ENCODE measurements at regions not wholly inside any gene's neighbourhood (a gene's known extent, or its start where the extent isn't known, plus 50 kb on each side); places are given as distances from the start of the nearest gene placed in this dataset.

DNA sequence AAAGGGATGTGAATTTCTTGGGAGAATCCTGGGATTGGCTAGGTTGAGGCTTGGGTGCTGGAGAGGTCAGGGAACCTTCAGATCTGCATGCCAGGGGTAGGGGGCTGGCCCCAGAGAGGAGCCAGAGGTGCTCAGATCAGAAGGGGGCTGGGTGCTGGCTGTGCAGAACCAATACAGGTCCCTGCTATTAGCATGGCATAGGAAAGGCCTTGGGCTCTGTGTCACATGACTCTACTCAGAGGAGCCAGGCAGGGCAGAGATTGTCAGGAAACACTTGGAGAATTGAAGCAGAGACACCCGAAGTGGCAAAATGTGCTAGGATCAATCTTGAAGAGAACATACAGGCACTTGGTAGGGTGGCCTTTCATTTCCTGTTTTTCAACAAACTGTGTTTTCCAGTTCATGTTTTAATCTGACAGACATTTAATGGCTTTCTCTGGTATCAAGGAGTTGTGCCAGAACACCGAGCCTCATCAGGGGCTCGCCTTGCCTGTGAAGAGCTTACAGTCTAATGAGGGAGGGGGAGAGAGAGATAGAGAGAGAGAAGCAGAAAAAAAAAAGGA lies 498.9 kb downstream of the RPS24 start:
- H3K27me3 ChIP-seq (ENCODE audit: control insufficient read depth in 1 of 2, insufficient read depth in 2 of 2, low read length in 2 of 2), result no peaks in the 10 kb centered on the region
- no peaks in the 10 kb centered on the region for H3K9me3 ChIP-seq (ENCODE audit: control insufficient read depth in 2 of 2, insufficient read depth in 1 of 2, low read depth in 1 of 2, low read length in 1 of 2)
- no peak overlapping the region for H3K27ac ChIP-seq (ENCODE audit: low read depth in 2 of 2, low read length in 1 of 2)
- 77 to 82% methylated on average over 3 of the region's 3 CpGs for WGBS, 2 donors
- no peak overlapping the region for H3K4me3 ChIP-seq (ENCODE audit: low read depth in 1 of 2, low read length in 2 of 2)
- no peaks in the 10 kb centered on the region for H3K36me3 ChIP-seq (ENCODE audit: control insufficient read depth in 2 of 2, insufficient read depth in 2 of 2, low read length in 1 of 2)
- H3K4me1 ChIP-seq (ENCODE audit: control insufficient read depth in 2 of 2, insufficient read depth in 2 of 2, low read length in 1 of 2), result peaks cover 2% of the 10 kb centered on the region in 2 donors

DNA sequence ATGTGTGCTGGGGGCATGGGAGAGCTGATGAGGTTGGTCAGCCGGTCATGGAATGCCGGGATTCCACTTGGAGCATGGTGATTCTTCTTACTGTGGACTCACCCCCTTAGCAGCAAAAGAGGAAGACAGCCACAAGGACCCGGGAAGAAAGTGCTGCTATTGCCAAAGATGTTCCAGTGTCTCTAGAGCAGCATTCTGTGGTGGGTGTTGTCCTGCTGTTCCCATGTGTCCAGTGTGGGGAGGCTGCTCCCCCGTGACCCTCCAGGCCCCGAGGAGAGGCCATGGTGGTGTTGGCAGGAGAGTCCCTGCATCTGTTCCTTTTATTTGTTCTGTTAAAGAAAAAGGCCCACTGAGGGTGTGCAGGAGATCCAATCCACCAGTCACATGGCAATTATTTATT lies 499.4 kb downstream of the RPS24 start:
- H3K9me3 ChIP-seq (ENCODE audit: control insufficient read depth in 2 of 2, insufficient read depth in 1 of 2, low read depth in 1 of 2, low read length in 1 of 2), result no peaks in the 10 kb centered on the region
- no peaks in the 10 kb centered on the region for H3K36me3 ChIP-seq (ENCODE audit: control insufficient read depth in 2 of 2, insufficient read depth in 2 of 2, low read length in 1 of 2)
- 73 to 77% methylated on average over 5 of the region's 5 CpGs for WGBS, 2 donors
- peaks cover 2% of the 10 kb centered on the region in 2 donors for H3K4me1 ChIP-seq (ENCODE audit: control insufficient read depth in 2 of 2, insufficient read depth in 2 of 2, low read length in 1 of 2)
- H3K27ac ChIP-seq (ENCODE audit: low read depth in 2 of 2, low read length in 1 of 2), result no peak overlapping the region
- no peaks in the 10 kb centered on the region for H3K27me3 ChIP-seq (ENCODE audit: control insufficient read depth in 1 of 2, insufficient read depth in 2 of 2, low read length in 2 of 2)
- H3K4me3 ChIP-seq (ENCODE audit: low read depth in 1 of 2, low read length in 2 of 2), result no peak overlapping the region

DNA sequence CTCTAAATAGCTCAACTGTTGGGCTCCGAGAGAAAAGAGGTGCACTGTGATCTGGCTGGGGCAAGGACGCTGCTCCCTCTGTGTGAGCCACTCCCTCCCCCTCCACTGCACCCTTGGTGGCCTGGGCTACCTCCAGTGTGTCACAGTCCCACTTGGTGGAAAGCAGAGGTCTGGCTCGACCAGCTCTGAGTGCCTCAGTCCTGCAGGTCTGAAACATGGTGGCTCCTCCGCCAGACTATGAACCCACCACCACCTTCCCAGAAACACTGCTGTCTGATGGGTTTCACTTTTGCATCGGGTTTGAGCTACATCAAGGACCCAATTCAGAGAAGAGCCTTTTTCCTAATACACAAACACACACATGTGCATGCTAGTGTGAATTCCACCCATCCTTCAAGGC lies 500.1 kb downstream of the RPS24 start:
- no peaks in the 10 kb centered on the region for H3K27me3 ChIP-seq (ENCODE audit: control insufficient read depth in 1 of 2, insufficient read depth in 2 of 2, low read length in 2 of 2)
- H3K4me3 ChIP-seq (ENCODE audit: low read depth in 1 of 2, low read length in 2 of 2), result no peak overlapping the region
- H3K27ac ChIP-seq (ENCODE audit: low read depth in 2 of 2, low read length in 1 of 2), result no peak overlapping the region
- no peaks in the 10 kb centered on the region for H3K9me3 ChIP-seq (ENCODE audit: control insufficient read depth in 2 of 2, insufficient read depth in 1 of 2, low read depth in 1 of 2, low read length in 1 of 2)
- peaks cover 2% of the 10 kb centered on the region in 2 donors for H3K4me1 ChIP-seq (ENCODE audit: control insufficient read depth in 2 of 2, insufficient read depth in 2 of 2, low read length in 1 of 2)
- H3K36me3 ChIP-seq (ENCODE audit: control insufficient read depth in 2 of 2, insufficient read depth in 2 of 2, low read length in 1 of 2), result no peaks in the 10 kb centered on the region
- 87 to 92% methylated on average over 5 of the region's 5 CpGs for WGBS, 2 donors

DNA sequence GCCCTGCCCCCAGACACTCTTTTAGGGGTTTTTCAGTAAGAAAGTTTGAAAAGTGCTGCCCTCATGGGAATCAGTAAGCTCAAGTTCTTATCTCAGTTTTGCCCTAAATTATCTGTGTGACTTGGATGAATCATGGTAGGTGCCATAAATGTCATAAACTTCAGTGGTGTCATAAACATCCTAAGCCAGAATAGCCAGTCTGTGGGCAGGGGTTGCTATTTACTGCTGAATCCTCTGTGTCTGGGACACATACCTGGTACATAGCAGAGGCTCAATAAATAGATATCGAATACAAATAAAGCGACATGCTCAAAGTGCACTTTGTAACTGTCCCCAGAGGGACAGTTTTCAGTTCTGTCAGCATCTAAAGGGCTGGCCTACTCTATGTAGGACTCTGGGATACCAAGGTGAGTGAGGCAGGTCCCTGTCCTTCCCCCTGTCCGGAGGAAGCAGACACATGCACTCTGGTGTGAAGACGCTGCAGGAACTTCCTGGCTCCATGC lies 502.1 kb downstream of the RPS24 start:
- no peaks in the 10 kb centered on the region for H3K36me3 ChIP-seq (ENCODE audit: control insufficient read depth in 2 of 2, insufficient read depth in 2 of 2, low read length in 1 of 2)
- H3K4me3 ChIP-seq (ENCODE audit: low read depth in 1 of 2, low read length in 2 of 2), result no peak overlapping the region
- WGBS, 2 donors, result 92 to 94% methylated on average over 4 of the region's 4 CpGs
- H3K9me3 ChIP-seq (ENCODE audit: control insufficient read depth in 2 of 2, insufficient read depth in 1 of 2, low read depth in 1 of 2, low read length in 1 of 2), result no peaks in the 10 kb centered on the region
- no peaks in the 10 kb centered on the region for H3K27me3 ChIP-seq (ENCODE audit: control insufficient read depth in 1 of 2, insufficient read depth in 2 of 2, low read length in 2 of 2)
- H3K27ac ChIP-seq (ENCODE audit: low read depth in 2 of 2, low read length in 1 of 2), result no peak overlapping the region
- peaks cover 0 to 2% of the 10 kb centered on the region in 2 donors for H3K4me1 ChIP-seq (ENCODE audit: control insufficient read depth in 2 of 2, insufficient read depth in 2 of 2, low read length in 1 of 2)

DNA sequence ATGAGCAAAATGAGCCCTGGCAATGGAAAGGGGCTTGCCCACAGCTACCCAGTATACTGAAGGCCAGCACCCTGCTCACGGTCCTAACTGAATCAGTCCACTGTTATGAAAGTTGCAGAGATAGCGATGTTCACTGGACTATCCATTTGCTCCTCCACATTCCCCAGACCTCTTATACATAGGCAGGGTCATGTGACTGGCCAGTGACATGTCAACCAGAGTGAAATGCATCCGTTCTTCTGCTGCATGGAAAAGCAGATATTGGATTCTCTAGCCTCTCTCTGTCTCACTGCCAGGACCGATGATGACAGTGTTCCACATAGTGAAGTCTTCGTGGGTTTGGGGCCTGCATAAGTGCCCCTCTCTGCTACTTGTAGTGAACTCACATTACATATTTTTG lies 503.4 kb downstream of the RPS24 start:
- Histone ChIP-seq H3K9me3 (ENCODE audit: control insufficient read depth in 2 of 2, insufficient read depth in 1 of 2, low read depth in 1 of 2, low read length in 1 of 2) (no peaks in the 10 kb centered on the region), H3K36me3 (ENCODE audit: control insufficient read depth in 2 of 2, insufficient read depth in 2 of 2, low read length in 1 of 2) (no peaks in the 10 kb centered on the region), H3K4me1 (ENCODE audit: control insufficient read depth in 2 of 2, insufficient read depth in 2 of 2, low read length in 1 of 2) (peaks cover 0 to 3% of the 10 kb centered on the region in 2 donors), H3K27me3 (ENCODE audit: control insufficient read depth in 1 of 2, insufficient read depth in 2 of 2, low read length in 2 of 2) (no peaks in the 10 kb centered on the region), H3K4me3 (ENCODE audit: low read depth in 1 of 2, low read length in 2 of 2) (no peak overlapping the region), H3K27ac (ENCODE audit: low read depth in 2 of 2, low read length in 1 of 2) (no peak overlapping the region)
- WGBS, 2 donors, result 92% methylated on average over 5 of the region's 5 CpGs

DNA sequence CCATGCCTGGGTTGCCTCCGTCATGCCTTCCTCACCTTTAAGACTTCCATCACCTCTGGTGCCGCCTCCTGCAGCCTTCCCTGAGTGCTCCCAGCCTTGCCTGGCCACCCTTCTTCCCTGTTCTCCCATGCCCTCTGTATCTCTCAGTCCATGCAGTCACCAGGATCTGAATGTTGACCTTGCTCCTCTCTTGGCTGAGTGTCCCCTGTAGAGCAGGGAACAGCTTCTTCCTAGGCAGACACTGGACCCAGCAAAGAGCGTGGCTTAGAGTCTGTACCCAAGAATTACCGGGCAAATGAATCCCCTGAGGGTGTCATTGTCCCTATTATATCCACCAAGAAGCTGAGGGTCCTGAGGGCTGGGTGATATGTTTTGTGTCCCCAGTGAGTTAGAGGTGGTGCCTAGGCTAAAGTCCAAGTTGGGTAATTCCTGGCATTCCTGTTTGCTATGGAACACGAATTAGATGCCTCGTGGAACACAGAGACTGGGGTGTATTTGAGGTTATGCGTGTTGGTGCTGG lies 505.6 kb downstream of the RPS24 start:
- no peaks in the 10 kb centered on the region for H3K9me3 ChIP-seq (ENCODE audit: control insufficient read depth in 2 of 2, insufficient read depth in 1 of 2, low read depth in 1 of 2, low read length in 1 of 2)
- H3K4me3 ChIP-seq (ENCODE audit: low read depth in 1 of 2, low read length in 2 of 2), result no peak overlapping the region
- 70 to 75% methylated on average over 7 of the region's 7 CpGs for whole genome bisulfite sequencing, 2 donors
- H3K27me3 ChIP-seq (ENCODE audit: control insufficient read depth in 1 of 2, insufficient read depth in 2 of 2, low read length in 2 of 2), result no peaks in the 10 kb centered on the region
- peaks cover 0 to 3% of the 10 kb centered on the region in 2 donors for H3K4me1 ChIP-seq (ENCODE audit: control insufficient read depth in 2 of 2, insufficient read depth in 2 of 2, low read length in 1 of 2)
- H3K27ac ChIP-seq (ENCODE audit: low read depth in 2 of 2, low read length in 1 of 2), result no peak overlapping the region
- H3K36me3 ChIP-seq (ENCODE audit: control insufficient read depth in 2 of 2, insufficient read depth in 2 of 2, low read length in 1 of 2), result no peaks in the 10 kb centered on the region

DNA sequence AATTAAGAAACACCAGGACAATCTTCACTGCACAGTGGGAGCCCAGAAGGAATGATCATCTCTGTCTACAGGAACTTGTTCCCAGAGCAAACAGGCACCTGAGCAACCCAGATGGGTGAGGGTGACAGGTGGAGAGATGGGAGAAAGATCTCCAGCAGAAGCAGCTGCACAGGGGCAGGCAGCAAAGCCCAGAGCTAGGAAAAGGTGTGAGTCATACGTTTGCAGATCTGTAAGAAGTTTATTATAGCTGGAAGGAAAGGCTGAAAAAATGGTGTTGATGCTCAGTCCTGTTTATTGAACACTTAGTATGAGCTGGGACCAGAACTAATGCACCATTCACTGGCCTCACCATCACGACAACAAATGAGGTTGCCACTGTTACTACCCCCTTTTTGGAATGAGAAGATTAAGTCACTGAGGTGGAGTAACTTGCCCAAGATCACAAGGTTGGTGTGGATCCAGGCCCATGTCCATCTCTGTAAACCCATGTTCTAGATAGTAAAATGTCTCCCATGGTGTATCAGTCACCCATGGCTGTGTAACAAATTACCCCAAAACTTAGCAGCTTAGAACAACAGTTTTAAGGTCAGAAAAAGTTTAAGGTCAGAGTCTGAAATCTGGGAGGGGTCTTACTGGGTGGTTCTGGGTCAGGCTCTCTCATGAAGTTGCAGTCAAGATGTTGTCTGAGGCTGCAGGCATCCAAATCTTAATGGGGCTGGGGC lies 506.9 kb downstream of the RPS24 start:
- Histone ChIP-seq H3K4me3 (ENCODE audit: low read depth in 1 of 2, low read length in 2 of 2) (no peak overlapping the region), H3K4me1 (ENCODE audit: control insufficient read depth in 2 of 2, insufficient read depth in 2 of 2, low read length in 1 of 2) (peaks cover 0 to 3% of the 10 kb centered on the region in 2 donors), H3K9me3 (ENCODE audit: control insufficient read depth in 2 of 2, insufficient read depth in 1 of 2, low read depth in 1 of 2, low read length in 1 of 2) (no peaks in the 10 kb centered on the region), H3K27ac (ENCODE audit: low read depth in 2 of 2, low read length in 1 of 2) (no peak overlapping the region), H3K36me3 (ENCODE audit: control insufficient read depth in 2 of 2, insufficient read depth in 2 of 2, low read length in 1 of 2) (no peaks in the 10 kb centered on the region), H3K27me3 (ENCODE audit: control insufficient read depth in 1 of 2, insufficient read depth in 2 of 2, low read length in 2 of 2) (no peaks in the 10 kb centered on the region)
- 67 to 69% methylated on average over 2 of the region's 2 CpGs for WGBS, 2 donors

DNA sequence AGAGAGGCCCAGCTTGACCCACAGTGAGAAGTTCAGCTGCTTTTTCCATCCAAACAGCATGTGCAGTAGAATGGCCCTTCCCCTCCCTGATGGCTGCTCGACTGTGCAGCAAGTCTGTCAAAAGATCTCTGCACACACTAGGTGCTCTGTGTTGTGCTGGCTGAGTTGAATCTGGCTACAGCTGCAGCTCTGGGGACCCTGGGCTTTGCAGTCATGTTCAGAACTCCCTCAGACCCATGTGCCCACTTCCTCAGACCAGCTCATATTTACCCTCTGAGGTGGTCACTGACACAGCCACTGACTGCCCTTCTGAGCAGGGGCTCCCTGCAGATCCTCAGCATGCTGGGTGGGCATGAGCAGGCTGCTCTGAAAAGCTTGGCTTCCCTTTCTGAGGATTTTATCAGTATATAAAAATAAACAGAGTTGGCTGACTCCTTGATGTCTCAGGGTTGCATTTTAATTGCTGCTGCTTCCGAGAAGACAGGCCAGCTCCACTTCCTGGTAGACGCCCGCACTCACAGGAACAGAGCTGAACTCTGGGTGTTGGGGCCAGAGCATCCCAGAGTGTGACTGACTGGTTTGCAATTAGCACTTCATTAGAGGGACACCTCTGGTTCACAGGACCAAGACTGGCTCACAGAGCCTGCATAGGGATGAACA lies 507.9 kb downstream of the RPS24 start:
- Histone ChIP-seq H3K4me3 (ENCODE audit: low read depth in 1 of 2, low read length in 2 of 2) (no peak overlapping the region), H3K27ac (ENCODE audit: low read depth in 2 of 2, low read length in 1 of 2) (no peak overlapping the region), H3K36me3 (ENCODE audit: control insufficient read depth in 2 of 2, insufficient read depth in 2 of 2, low read length in 1 of 2) (no peaks in the 10 kb centered on the region), H3K9me3 (ENCODE audit: control insufficient read depth in 2 of 2, insufficient read depth in 1 of 2, low read depth in 1 of 2, low read length in 1 of 2) (no peaks in the 10 kb centered on the region), H3K4me1 (ENCODE audit: control insufficient read depth in 2 of 2, insufficient read depth in 2 of 2, low read length in 1 of 2) (peaks cover 0 to 3% of the 10 kb centered on the region in 2 donors), H3K27me3 (ENCODE audit: control insufficient read depth in 1 of 2, insufficient read depth in 2 of 2, low read length in 2 of 2) (no peaks in the 10 kb centered on the region)
- WGBS, 2 donors, result 47 to 52% methylated on average over 4 of the region's 4 CpGs

DNA sequence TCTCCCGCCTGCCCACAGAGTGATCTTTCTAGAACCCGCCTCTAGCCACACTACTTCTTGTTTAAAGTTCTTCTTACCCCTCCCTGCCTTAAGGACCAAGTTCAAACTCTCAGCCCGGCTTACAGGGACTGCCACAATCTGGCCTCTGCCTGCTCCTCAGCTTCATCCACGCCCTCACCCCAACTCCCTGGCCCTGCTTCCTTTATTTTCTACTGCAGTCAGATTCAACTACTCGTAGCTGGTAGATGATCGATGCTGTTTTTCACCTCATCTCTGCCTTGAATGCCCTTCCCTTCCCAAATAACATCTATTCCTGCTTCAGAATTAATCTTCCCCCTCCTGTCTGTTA lies 508.5 kb downstream of the RPS24 start:
- Histone ChIP-seq H3K36me3 (ENCODE audit: control insufficient read depth in 2 of 2, insufficient read depth in 2 of 2, low read length in 1 of 2) (no peaks in the 10 kb centered on the region), H3K4me3 (ENCODE audit: low read depth in 1 of 2, low read length in 2 of 2) (no peak overlapping the region), H3K27ac (ENCODE audit: low read depth in 2 of 2, low read length in 1 of 2) (no peak overlapping the region), H3K27me3 (ENCODE audit: control insufficient read depth in 1 of 2, insufficient read depth in 2 of 2, low read length in 2 of 2) (no peaks in the 10 kb centered on the region), H3K4me1 (ENCODE audit: control insufficient read depth in 2 of 2, insufficient read depth in 2 of 2, low read length in 1 of 2) (peaks cover 0 to 3% of the 10 kb centered on the region in 2 donors), H3K9me3 (ENCODE audit: control insufficient read depth in 2 of 2, insufficient read depth in 1 of 2, low read depth in 1 of 2, low read length in 1 of 2) (no peaks in the 10 kb centered on the region)
- WGBS, 2 donors, result 68 to 80% methylated on average over 6 of the region's 6 CpGs

Measured in esophagus (tissue), 2 donors.